MM.1S (cell line): ENCODE measurements at regions not wholly inside any gene's neighbourhood (a gene's known extent, or its start where the extent isn't known, plus 50 kb on each side); places are given as distances from the start of the nearest gene placed in this dataset.

Source experiments
- DNase-seq: peaks from one replicate; pipeline ENCODE4 v3.0.0-alpha.2; 2015
- H2AFZ ChIP-seq: fragments of 300-600 bp; sonication (generic); 2 replicates; pipeline ENCODE4 v1.6.0; 2016; ENCODE audit warnings: antibody characterized with exemption, low read length
- H3F3A ChIP-seq: fragments of 300-600 bp; sonication (generic); 2 replicates; pipeline ENCODE4 v1.6.1; 2016; ENCODE audit warnings: mild to moderate bottlenecking, antibody characterized with exemption, low read length, moderate library complexity, mixed read lengths; ENCODE audit not compliant: insufficient read depth
- H3K27ac ChIP-seq: fragments of 300-600 bp; sonication (generic); 2 replicates; pipeline ENCODE4 v1.5.1; 2016; ENCODE audit warnings: mild to moderate bottlenecking, low read length
- H3K27me3 ChIP-seq: fragments of 300-600 bp; sonication (generic); replicated peaks from 2 replicates; pipeline ENCODE4 v1.6.0; 2016; ENCODE audit warnings: low read length; ENCODE audit not compliant: insufficient read depth
- H3K36me3 ChIP-seq: fragments of 300-600 bp; sonication (generic); replicated peaks from 2 replicates; pipeline ENCODE4 v1.6.1; 2016; ENCODE audit warnings: mild to moderate bottlenecking, low read length, mixed read lengths; ENCODE audit not compliant: insufficient read depth
- H3K4me1 ChIP-seq: fragments of 300-600 bp; sonication (generic); 2 replicates; pipeline ENCODE4 v1.6.1; 2016; ENCODE audit warnings: low read length, mixed read lengths
- H3K4me2 ChIP-seq: fragments of 300-600 bp; sonication (generic); 2 replicates; pipeline ENCODE4 v1.6.0; 2016; ENCODE audit warnings: low read depth, low read length
- H3K4me3 ChIP-seq: fragments of 300-600 bp; sonication (generic); 2 replicates; pipeline ENCODE4 v1.5.1; 2016; ENCODE audit warnings: low read length, mixed read lengths
- H3K79me2 ChIP-seq: fragments of 300-600 bp; sonication (generic); 2 replicates; pipeline ENCODE4 v1.6.1; 2016; ENCODE audit warnings: mixed run types, low read length, mixed read lengths
- H3K9ac ChIP-seq: fragments of 300-600 bp; sonication (generic); 2 replicates; pipeline ENCODE4 v1.6.1; 2016; ENCODE audit warnings: low read length, mixed read lengths
- H3K9me2 ChIP-seq: fragments of 300-600 bp; sonication (generic); replicated peaks from 2 replicates; pipeline ENCODE4 v1.6.1; 2016; ENCODE audit warnings: mild to moderate bottlenecking, low read length, mixed read lengths; ENCODE audit not compliant: insufficient read depth
- H3K9me3 ChIP-seq: fragments of 300-600 bp; sonication (generic); replicated peaks from 2 replicates; pipeline ENCODE4 v1.6.1; 2016; ENCODE audit warnings: mild to moderate bottlenecking, low read length, mixed read lengths; ENCODE audit not compliant: insufficient read depth
- H4K20me1 ChIP-seq: fragments of 300-600 bp; sonication (generic); 2 replicates; pipeline ENCODE4 v1.6.1; 2016; ENCODE audit warnings: mild to moderate bottlenecking, low read length, moderate library complexity, mixed read lengths; ENCODE audit not compliant: insufficient read depth
- EZH2 ChIP-seq: fragments of 300-600 bp; sonication (generic); optimal IDR thresholded peaks from 2 replicates; pipeline ENCODE3; 2017; ENCODE audit warnings: low read depth, mild to moderate bottlenecking, antibody characterized with exemption, low read length, mixed read lengths
- EZH2phosphoT487 ChIP-seq: fragments of 300-600 bp; sonication (generic); IDR thresholded peaks from 2 replicates; pipeline ENCODE4 v1.6.1; 2018; ENCODE audit warnings: antibody characterized with exemption, low read length
- TF ChIP-seq, protein P1 (sequence below): fragments of 300-600 bp; sonication (generic); IDR thresholded peaks from 2 replicates; pipeline ENCODE4 v1.5.1; 2016; ENCODE audit warnings: antibody characterized with exemption, low read length, mixed read lengths

GRCh38 chr12:3967556-3968160 is 94.5 kb upstream of the PARP11 start:
- Histone ChIP-seq H3K9ac (no peak overlapping the region), H3K36me3 (no peaks in the 10 kb centered on the region), H3K9me2 (no peaks in the 10 kb centered on the region), H3K27me3 (no peaks in the 10 kb centered on the region), H4K20me1 (no peaks in the 10 kb centered on the region), H3K4me1 (no peaks in the 10 kb centered on the region), H3K9me3 (no peaks in the 10 kb centered on the region), H3K4me2 (no peak overlapping the region), H3K79me2 (no peaks in the 10 kb centered on the region), H2AFZ (no peak overlapping the region), H3F3A (no peaks in the 10 kb centered on the region), H3K27ac (no peak overlapping the region), H3K4me3 (no peak overlapping the region)
- DNase-seq = no peak
- TF ChIP-seq EZH2phosphoT487 (no peak), EZH2 (no peak)
- TF ChIP-seq, protein P1, sequence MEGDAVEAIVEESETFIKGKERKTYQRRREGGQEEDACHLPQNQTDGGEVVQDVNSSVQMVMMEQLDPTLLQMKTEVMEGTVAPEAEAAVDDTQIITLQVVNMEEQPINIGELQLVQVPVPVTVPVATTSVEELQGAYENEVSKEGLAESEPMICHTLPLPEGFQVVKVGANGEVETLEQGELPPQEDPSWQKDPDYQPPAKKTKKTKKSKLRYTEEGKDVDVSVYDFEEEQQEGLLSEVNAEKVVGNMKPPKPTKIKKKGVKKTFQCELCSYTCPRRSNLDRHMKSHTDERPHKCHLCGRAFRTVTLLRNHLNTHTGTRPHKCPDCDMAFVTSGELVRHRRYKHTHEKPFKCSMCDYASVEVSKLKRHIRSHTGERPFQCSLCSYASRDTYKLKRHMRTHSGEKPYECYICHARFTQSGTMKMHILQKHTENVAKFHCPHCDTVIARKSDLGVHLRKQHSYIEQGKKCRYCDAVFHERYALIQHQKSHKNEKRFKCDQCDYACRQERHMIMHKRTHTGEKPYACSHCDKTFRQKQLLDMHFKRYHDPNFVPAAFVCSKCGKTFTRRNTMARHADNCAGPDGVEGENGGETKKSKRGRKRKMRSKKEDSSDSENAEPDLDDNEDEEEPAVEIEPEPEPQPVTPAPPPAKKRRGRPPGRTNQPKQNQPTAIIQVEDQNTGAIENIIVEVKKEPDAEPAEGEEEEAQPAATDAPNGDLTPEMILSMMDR = no peak

- TF ChIP-seq, protein P1 = no peak
- TF ChIP-seq EZH2phosphoT487 (no peak), EZH2 (no peak)
- no peak overlapping the region for H3K27ac ChIP-seq
- no peaks in the 10 kb centered on the region for H4K20me1 ChIP-seq
- H3K79me2 ChIP-seq = no peaks in the 10 kb centered on the region
- no peak overlapping the region for H3K4me3 ChIP-seq
- H3K9me3 ChIP-seq = no peaks in the 10 kb centered on the region
- no peak overlapping the region for H3K4me2 ChIP-seq
- H3K36me3 ChIP-seq = no peaks in the 10 kb centered on the region
- H3F3A ChIP-seq = no peaks in the 10 kb centered on the region
- no peak overlapping the region for H3K9ac ChIP-seq
- no peak for DNase-seq
- no peaks in the 10 kb centered on the region for H3K4me1 ChIP-seq
- no peaks in the 10 kb centered on the region for H3K9me2 ChIP-seq
- H3K27me3 ChIP-seq = no peaks in the 10 kb centered on the region
- no peak overlapping the region for H2AFZ ChIP-seq
These were observed 93.2 kb upstream of the PARP11 start for GRCh38 chr12:3966376-3966775.

- Histone ChIP-seq H3K9ac (no peak overlapping the region), H3K9me3 (no peaks in the 10 kb centered on the region), H3K4me3 (no peak overlapping the region), H2AFZ (no peak overlapping the region; the same call in 1 of the 2 replicates), H4K20me1 (no peaks in the 10 kb centered on the region), H3K79me2 (no peaks in the 10 kb centered on the region), H3K4me1 (no peaks in the 10 kb centered on the region), H3K4me2 (no peak overlapping the region), H3K27ac (no peak overlapping the region), H3K9me2 (no peaks in the 10 kb centered on the region), H3F3A (no peaks in the 10 kb centered on the region), H3K27me3 (no peaks in the 10 kb centered on the region), H3K36me3 (no peaks in the 10 kb centered on the region)
- no peak for TF ChIP-seq EZH2
- TF ChIP-seq EZH2phosphoT487 = no peak
- TF ChIP-seq, protein P1 = no peak
- DNase-seq = no peak
These were observed 91.8 kb upstream of the PARP11 start for GRCh38 chr12:3965046-3965445.
